ENCODE measurements at regions not wholly inside any gene's neighbourhood (a gene's known extent, or its start where the extent isn't known, plus 50 kb on each side); places are given as distances from the start of the nearest gene placed in this dataset.

GRCh38 chrY:19521976-19522375, 222.6 kb downstream of the KDM5D start:
- Histone ChIP-seq H3K4me1 (ENCODE audit: low read depth) (no peaks in the 10 kb centered on the region), H3K9me3 (no peaks in the 10 kb centered on the region), H3K36me3 (ENCODE audit: low read depth) (no peaks in the 10 kb centered on the region), H3K4me3 (no peak overlapping the region)
- ATAC-seq (no peak), DNase-seq (no peak)
- no peak for TF ChIP-seq CTCF (IDR thresholded peaks at IDR 0.05)
- intact Hi-C loops (cut with DNase I, micrococcal nuclease): no loop called here

- H3K4me1 ChIP-seq (ENCODE audit: low read depth): no peaks in the 10 kb centered on the region
These were observed 241.5 kb downstream of the KDM5D start for GRCh38 chrY:19503092-19503449.

GRCh38 chrY:19502169-19503091, 242.1 kb downstream of the KDM5D start:
- no peaks in the 10 kb centered on the region for H3K9me3 ChIP-seq
- DNase-seq: no peak
- intact Hi-C loops (cut with DNase I, micrococcal nuclease): no loop called here
- no peak overlapping the region for H3K4me3 ChIP-seq
- ATAC-seq: no peak
- no peak for TF ChIP-seq CTCF (IDR thresholded peaks at IDR 0.05)
- no peaks in the 10 kb centered on the region for H3K36me3 ChIP-seq (ENCODE audit: low read depth)
- no peaks in the 10 kb centered on the region for H3K4me1 ChIP-seq (ENCODE audit: low read depth)

More at GRCh38 chrY:19503092-19503449, 241.5 kb downstream of the KDM5D start:
- DNase-seq: peak in 1 of 3 donors; percentile 16
- intact Hi-C loops (cut with DNase I, micrococcal nuclease): no loop called here
- Histone ChIP-seq H3K36me3 (ENCODE audit: low read depth) (no peaks in the 10 kb centered on the region), H3K9me3 (no peaks in the 10 kb centered on the region), H3K4me3 (no peak overlapping the region)
- ATAC-seq: no peak
- TF ChIP-seq CTCF (IDR thresholded peaks at IDR 0.05): no peak

GRCh38 chrY:19498556-19498955, 246.0 kb downstream of the KDM5D start:
- intact Hi-C loops (cut with DNase I, micrococcal nuclease): no loop called here
- no peaks in the 10 kb centered on the region for H3K36me3 ChIP-seq (ENCODE audit: low read depth)
- no peak overlapping the region for H3K4me3 ChIP-seq
- no peak for TF ChIP-seq CTCF (IDR thresholded peaks at IDR 0.05)
- no peaks in the 10 kb centered on the region for H3K9me3 ChIP-seq
- ATAC-seq (no peak), DNase-seq (peak in 1 of 3 donors; percentile 3)
- no peaks in the 10 kb centered on the region for H3K4me1 ChIP-seq (ENCODE audit: low read depth)

GRCh38 chrY:19487494-19487893, 257.0 kb downstream of the KDM5D start:
- DNase-seq (no peak), ATAC-seq (no peak)
- no peaks in the 10 kb centered on the region for H3K9me3 ChIP-seq
- no peaks in the 10 kb centered on the region for H3K36me3 ChIP-seq (ENCODE audit: low read depth)
- H3K4me3 ChIP-seq: no peak overlapping the region
- TF ChIP-seq CTCF (IDR thresholded peaks at IDR 0.05): no peak
- no peaks in the 10 kb centered on the region for H3K4me1 ChIP-seq (ENCODE audit: low read depth)
- intact Hi-C loops (cut with DNase I, micrococcal nuclease): no loop called here

All from mucosa of descending colon (tissue), 3 donors.